Ammon's horn (tissue), 1 donor: ENCODE measurements at regions not wholly inside any gene's neighbourhood (a gene's known extent, or its start where the extent isn't known, plus 50 kb on each side); places are given as distances from the start of the nearest gene placed in this dataset.
A peak's percentile ranks its signal among the peaks of the same experiment; 100 is the strongest.

Experiments
- DNase-seq: peaks from one replicate; pipeline ENCODE4 v3.0.0-alpha.2; 2016; ENCODE audit warnings: low spot score

GRCh38 chr16:13291591-13292333 is 390.4 kb downstream of the SHISA9 start:
- DNase-seq: no peak

GRCh38 chr16:13296206-13296605 is 394.8 kb downstream of the SHISA9 start:
- DNase-seq: no peak

- DNase-seq: no peak
These were observed 397.3 kb downstream of the SHISA9 start for GRCh38 chr16:13298666-13299065.

GRCh38 chr16:13300066-13300840 is 398.9 kb downstream of the SHISA9 start:
- no peak for DNase-seq

GRCh38 chr16:13305019-13305755 is 403.8 kb downstream of the SHISA9 start:
- DNase-seq: no peak

GRCh38 chr16:13306161-13306995 is 405.0 kb downstream of the SHISA9 start:
- DNase-seq: no peak

- DNase-seq: no peak
These were observed 405.9 kb downstream of the SHISA9 start for GRCh38 chr16:13307255-13307654.

GRCh38 chr16:13307851-13308250 is 406.5 kb downstream of the SHISA9 start:
- no peak for DNase-seq

GRCh38 chr16:13312063-13312462 is 410.7 kb downstream of the SHISA9 start:
- DNase-seq: no peak

GRCh38 chr16:13313351-13313750 is 412.0 kb downstream of the SHISA9 start:
- no peak for DNase-seq

- DNase-seq: no peak
These were observed 413.2 kb downstream of the SHISA9 start for GRCh38 chr16:13314633-13315032.

- no peak for DNase-seq
These were observed 414.4 kb downstream of the SHISA9 start for GRCh38 chr16:13315642-13316427.

- DNase-seq: peak; percentile 11
These were observed 420.9 kb downstream of the SHISA9 start for GRCh38 chr16:13322336-13322735.

- DNase-seq: no peak
These were observed 423.5 kb downstream of the SHISA9 start for GRCh38 chr16:13324851-13325250.

GRCh38 chr16:13325396-13325795 is 424.0 kb downstream of the SHISA9 start:
- no peak for DNase-seq

GRCh38 chr16:13331918-13332317 is 430.5 kb downstream of the SHISA9 start:
- DNase-seq: no peak

- DNase-seq: no peak
These were observed 431.4 kb downstream of the SHISA9 start for GRCh38 chr16:13332713-13333255.

- no peak for DNase-seq
These were observed 431.9 kb downstream of the SHISA9 start for GRCh38 chr16:13333336-13333735.

- DNase-seq: peak; percentile 9
These were observed 434.5 kb downstream of the SHISA9 start for GRCh38 chr16:13335879-13336278.

- no peak for DNase-seq
These were observed 434.9 kb downstream of the SHISA9 start for GRCh38 chr16:13336335-13336734.
